HG02798 (cell line): ENCODE measurements at regions not wholly inside any gene's neighbourhood (a gene's known extent, or its start where the extent isn't known, plus 50 kb on each side); places are given as distances from the start of the nearest gene placed in this dataset.

Experiments
- ATAC-seq: cut with Tn5 transposase; IDR thresholded peaks from one replicate; pipeline ENCODE4 v1.9.1; 2021; ENCODE audit warnings: mild to moderate bottlenecking; ENCODE audit not compliant: unreplicated experiment, poor library complexity

DNA sequence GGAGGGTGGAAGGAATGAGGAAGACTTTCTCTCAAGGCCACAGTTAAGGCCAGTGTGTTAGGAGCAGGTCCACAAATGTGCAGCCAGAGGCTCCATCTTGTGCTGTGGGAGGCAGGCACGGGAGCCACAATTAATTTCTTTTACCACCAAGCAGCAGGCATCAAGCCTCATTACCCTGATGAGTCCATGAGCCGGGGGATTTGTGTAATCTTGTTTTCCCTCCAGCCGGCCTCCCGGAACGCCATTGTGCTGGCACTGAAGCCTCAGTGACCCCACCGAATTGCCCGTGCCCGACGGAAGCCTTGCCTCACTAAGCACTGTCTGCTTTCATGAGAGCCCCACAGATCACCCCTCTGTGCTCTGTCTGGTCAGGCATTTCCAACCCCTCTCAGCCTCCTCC, 154.7 kb upstream of the STX18 start:
- no peak for ATAC-seq

DNA sequence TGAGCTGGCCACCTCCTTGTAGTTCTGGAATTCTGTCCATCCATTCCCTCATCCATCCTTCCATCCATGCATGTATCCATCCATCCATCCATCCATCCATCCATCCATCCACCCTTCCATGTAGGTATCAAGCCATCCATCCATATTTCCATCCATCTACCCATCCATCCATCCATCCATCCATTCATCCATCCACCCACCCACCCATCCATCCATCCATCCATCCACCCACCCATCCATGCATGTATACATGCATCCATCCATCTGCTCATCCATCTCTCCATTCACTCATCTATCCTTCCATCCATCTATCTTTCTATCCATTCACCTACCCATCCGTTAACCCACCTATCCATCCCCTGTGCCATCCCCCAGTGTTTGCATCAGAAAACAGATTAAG, 153.6 kb upstream of the STX18 start:
- no peak for ATAC-seq

DNA sequence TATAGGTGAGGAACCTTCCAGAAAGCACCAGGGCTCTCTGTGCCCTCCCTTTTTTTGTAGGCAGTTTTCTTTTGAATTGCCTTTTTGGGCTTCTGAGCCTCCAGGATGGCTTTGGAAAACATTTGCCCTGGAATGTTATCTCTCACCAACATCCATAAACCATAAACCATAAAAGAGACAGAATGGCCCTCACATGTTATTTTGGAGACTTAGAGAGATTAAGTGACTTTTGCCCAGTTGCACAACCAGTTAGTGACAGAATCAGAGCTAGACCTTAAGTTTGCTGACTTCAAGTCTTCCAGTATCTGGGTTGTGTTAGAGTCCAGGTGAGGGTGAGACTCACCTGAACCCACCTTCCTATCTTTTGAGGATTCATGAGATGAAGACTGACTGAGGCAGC, 153.0 kb upstream of the STX18 start:
- no peak for ATAC-seq

DNA sequence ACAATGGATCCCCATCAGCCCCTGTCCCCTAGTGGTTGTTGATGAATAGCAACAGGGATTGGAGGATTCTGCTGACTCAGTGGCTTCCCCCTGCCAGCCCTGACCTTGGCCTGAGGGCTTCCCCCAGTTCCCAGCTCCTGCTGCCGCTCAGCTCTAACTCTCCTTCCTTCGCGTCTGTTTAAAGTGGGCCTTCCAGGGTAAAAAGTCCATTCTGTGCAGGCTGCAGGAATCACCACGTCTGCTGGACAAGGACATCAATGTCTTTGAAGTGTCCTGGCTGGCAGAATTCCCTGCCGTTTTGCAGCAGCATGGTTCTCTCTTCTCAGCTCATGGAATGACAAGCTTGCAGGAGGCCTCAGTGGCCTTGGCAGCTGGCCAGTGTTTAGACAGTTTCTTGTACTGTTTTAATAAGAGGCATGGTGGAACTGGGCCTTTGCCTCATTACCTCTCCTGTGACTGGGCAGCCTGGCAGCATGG, 152.5 kb upstream of the STX18 start:
- no peak for ATAC-seq

DNA sequence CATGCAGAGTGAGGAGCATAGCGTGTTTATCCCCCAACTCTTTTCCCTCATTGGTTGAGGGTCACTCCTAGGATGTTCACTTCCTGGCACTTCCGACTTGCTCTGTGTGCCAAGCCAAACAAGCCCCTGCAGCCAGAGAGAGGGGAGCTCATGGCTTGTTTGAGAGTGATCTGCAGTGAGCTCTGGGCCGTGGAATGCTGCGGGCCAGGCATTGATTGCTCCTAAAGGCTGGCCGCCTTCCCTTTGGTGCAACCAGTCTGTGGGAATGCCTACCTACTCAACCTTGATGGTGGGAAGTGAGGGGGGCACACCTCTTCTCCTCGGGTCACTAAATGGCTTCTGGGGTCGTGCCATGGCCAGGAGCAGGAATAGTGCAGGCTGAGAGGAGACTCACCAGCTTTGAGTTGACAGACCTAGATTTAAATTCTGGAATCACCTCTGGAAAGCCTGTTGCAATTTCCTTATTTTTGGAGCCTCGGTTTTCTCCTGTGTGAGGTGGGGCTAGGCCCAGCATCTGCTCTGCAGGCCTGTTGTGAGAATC, 152.0 kb upstream of the STX18 start:
- no peak for ATAC-seq

DNA sequence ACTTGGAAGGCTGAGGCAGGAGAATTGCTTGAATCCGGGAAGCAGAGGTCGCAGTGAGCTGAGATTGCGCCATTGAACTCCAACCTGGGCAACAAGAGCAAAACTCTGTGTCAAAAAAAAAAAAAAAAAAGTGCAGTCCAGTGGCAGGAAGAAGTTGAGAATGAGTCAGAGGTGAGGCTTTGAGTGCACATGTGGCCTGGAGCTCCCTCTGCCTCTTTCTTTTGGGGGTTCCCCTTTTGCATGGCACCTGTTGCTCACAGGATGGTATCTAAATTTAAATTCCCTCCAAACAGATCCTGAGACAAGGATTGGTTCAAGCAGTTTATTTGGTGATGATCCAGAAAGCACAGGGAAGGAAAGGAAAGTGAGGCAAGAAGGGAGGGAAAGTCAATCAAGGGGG, 151.4 kb upstream of the STX18 start:
- no peak for ATAC-seq

DNA sequence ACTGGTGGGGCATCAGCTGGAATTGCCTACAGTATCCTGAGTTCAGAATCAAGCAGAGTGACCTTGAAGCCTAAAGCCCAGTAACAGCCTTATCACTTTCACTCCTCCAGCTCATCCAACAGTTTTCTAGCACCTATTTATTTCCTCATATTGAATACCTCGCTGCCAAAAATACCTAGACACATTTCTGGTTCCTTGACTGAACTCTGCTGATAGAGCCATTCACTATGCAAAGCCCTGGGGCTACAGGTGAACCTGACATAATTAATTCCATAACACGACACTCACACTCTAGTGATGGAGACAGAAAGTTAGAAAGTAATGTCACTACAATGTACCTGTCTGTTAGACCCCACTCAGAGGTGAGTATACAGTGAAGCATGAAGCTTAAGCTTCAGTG, 149.0 kb upstream of the STX18 start:
- no peak for ATAC-seq

DNA sequence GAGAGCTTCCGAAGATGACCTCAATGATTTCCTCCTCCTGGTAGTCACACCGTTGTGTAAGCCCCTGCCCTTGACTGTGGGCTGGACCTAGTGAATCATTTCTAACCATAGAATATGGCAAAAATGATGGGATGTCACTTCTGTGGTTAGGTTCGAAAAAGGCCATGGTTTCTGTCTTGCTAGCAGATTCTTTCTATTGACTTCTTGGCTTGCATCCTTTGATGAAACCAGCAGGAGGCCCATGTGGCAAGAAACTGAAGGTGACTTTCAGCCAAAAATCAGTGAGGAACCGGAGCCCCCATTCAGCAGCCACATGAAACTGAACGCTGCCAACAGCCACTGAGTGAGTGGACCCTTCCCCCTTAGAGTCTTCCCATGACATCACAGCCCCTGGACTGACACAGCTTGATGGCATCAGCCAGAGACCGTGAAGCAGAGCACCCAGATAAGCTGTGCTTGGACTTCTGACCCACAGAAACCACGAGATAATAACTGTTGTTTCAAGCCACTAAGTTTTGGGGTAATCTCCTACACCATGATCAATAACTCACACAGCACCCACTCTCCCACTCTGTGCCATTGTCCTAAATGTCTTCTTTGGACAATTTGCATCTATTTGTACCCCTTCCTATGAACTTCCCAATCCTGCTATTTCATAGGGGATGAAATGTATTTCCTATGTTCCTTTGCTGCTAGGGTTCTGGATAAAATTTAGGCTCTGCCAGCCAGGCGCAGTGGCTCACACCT, 148.0 kb upstream of the STX18 start:
- peak; percentile 84 for ATAC-seq

DNA sequence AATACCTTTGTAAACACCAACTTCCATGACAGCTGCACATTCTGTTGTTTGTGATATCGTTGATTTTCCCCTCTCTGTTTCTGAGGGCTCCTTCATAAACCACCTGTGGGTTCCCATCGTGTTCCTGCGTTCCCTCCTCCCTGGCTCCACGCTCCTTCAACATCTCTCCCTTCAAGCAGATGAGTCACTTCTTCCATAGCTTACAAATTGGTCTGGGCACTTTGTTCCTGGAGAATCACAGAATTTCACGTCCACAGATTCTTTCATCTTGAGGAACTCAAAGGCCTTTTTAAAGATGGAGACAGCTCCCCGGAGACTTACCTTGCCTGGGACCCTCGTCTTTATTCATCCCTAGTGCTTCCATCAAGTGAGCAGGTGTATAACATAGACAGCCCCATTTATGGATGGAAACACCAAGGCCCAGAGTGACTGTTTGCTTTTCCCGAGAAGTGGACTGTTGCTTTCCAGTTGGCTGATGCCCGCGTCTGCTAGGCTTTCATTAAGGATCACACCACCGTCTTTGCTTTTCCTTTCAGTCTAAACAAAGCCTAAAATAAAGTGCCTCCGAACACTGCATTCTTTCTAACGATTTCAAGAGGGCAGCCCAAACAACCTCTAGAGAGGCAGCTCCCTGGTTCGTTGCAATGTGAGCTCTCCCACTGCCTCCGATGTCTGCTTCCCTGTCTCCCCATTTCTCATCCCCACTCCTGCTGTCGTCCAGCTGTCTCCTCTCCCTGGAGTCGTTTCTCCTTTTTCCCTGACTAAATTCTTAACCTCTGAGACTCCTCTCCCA, 146.3 kb upstream of the STX18 start:
- no peak for ATAC-seq

DNA sequence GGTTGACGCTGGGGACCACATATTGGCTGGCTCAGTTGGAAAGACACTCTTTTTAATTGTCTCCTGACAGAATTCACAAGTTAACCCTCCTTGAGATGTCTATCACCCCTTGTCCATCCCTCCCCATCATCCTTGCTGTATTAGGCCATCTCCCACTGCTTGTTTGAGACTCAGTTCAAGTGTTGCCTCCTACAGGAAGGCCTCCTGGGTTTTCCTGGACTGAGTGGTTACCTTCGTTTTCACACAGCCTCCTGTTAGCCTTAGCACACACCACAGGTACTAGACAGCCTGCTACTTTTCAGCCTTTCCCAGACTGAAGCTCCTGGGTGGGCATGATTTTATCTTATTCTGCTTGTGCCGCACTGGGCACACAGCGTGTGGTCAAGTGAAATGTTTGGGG, 145.3 kb upstream of the STX18 start:
- ATAC-seq, result no peak

DNA sequence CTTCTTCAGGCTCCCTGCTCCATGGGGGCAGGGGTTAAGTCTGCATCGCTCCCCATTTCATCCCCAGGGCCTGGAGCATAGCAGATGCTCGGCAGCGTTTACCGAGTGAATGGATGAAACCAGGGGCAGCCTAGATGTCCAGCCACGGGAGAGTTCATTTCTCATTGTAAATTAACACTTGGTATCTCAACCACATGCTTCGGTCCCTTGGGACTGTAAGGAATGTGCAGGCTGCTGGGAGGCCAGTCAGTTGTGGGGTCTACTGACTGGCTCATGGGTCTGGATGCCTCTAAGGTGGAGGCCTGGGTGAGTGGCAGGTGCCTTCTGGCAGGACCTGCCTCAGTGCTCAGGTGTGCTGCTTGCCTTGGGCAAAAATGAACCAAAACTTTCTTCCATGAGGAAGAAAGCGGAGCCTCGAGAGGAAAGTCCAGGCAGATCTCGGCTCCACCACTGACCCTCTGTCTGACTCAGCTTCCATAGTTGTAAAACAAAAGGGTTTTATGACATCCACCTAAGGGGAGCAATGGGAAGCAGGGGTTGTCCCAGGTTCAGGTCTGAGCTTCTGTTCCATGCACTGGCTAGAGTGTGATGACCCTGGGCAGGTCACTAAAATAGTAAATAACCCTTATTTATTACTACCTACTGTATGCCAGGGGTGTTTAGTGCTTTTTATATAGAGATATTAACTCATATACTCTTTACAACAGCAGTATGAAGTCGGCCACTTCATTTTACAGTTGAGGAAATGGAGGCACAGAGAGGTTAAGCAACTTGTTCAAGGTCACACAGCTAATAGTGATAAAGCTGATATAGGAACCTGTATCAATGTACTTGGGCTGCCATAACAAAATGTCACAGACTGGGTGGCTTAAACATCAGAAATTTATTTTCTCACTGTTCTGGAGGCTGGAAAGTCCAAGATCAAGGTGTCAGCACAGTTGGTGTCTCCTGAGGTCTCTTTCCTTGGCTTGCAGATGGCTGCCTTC, 144.3 kb upstream of the STX18 start:
- no peak for ATAC-seq

DNA sequence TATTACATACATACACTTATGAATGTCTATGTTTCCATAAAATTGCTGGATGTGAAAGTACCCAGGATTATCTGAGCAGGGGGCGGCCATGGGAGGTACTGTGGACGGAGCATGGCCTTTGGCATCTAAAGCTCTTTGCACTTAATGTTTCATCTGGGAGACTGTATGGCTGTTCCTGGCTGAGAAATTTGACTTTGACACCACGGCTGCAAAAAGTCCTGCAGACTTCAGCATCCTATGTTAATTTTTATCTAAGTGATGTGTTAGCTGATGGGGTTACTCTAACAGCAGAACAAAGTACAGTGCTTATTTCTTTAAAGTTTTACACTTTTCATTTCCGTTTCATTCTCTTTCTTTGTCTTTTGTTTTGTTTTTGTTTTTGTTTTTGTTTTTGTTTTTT, 139.8 kb upstream of the STX18 start:
- no peak for ATAC-seq

DNA sequence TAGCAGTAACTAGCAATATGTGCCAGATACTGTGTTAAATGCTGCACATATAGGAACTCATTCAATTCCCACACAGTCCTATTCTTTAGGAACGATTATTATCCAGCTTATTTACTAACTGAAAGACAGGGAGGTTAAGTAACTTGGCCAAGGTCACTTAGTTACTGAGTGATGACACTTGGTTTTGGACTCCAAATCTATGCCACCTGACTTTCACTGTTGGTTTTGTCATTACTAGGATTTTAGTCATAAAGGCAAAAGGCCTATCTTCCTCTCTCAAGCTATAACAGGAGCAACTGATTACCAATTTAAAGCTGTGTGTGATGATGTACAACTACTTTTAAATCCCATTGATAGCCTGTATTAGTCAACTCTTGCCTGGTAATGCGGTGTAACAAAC, 138.9 kb upstream of the STX18 start:
- ATAC-seq, result no peak

DNA sequence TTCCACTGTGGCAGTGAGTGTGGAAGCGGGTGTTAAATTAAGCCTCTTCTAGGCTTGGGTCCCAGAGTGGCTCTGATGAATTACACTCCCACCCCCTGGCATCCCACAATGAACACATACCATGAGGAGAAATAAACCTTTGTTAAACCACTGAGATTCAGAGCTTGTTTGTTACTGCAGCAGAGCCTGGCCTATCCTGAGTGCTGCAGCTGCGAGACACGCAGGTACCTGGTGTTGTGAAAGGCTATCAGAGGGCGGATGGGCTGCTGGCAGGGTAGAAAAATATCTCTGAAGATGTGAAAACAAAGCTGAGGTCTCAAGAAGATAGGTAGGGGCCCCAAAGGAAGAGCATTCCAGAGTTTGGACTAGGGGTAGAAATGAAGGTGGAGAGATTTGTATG, 138.4 kb upstream of the STX18 start:
- ATAC-seq, result no peak

DNA sequence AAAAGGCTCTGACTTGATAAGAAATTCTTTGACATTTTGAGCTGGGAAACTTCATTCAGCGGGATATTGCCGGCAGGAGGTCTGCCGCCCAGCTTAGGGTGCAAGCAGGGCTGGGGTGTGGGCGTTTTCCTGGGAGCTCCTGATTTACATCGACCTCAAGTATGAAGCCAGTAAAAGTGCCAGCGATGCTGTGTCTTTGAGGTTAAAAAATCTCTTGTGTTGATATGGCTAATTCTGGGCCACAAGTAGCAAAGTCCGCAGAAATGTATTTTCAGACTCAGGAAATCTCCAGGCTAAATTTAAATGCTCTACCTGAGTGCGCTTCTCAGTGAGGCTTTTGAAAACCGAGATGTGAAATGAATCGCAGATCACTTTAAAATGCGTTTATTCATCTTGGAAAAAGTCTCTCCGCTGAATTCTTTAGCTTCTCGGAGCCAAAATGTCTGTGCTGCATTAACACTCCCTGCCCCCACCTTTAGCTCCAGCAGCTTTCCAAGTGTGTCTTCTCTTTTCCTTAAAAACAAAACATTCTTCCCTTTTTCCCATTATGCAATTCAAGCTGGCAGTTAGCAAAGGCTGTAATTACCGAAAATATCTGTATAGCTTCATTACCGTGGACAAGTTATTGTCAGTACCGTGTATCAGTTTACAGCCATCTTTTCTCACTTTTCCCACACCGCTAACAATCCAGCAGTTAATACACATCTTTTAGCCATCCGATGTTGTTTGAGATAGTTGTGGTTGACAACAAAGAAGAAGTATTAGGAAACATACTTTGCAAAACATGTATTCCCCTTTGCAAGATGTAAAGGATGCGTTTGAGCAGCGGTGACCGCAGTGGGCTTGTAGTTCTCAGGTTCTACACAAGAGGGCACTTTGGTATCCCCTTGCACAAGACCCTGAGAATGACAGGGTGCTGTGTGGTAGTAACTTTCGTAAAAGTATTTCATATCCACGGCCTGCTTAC, 136.0 kb upstream of the STX18 start:
- no peak for ATAC-seq

DNA sequence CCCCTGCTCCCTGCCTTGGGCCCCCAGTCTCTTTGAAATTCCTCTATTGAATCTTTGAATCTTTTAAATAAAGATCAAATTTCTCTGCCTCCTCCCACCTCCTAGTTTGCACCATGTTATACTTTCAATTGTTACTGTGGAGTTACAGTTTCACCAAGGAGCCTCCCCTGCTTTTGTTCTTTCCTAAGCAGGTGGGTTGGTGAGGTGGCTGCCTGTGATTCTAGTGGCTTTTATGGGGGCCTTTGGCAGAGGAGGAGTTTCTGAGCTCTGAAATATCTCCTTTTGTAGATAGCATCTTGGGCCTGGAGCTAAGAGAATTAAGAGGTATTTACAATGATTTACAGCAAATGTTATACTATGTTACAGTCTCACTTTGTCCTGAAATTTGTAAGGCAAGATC, 133.8 kb upstream of the STX18 start:
- no peak for ATAC-seq

DNA sequence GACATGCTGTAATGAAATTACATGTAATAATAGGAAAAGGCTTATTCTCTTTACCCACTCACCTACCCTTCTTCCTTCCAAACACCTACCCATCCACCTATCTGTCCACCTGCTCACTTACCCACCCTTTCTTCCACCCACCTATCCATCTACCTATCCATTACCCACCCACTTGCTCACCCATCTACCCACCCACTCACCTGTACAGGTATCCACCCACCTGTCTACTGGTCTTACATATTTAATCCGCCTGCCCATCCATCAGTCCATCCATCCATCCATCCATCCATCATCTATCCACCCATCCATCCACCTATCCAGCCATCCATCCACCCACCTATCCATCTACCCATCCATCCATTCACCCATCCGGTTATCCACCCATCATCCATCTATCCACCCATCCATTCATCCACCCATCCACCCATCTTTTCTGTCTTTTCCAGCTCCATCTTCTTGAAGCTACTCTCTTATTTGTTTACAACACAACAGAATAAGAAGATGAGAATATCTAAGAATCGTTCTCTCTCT, 133.3 kb upstream of the STX18 start:
- no peak for ATAC-seq

DNA sequence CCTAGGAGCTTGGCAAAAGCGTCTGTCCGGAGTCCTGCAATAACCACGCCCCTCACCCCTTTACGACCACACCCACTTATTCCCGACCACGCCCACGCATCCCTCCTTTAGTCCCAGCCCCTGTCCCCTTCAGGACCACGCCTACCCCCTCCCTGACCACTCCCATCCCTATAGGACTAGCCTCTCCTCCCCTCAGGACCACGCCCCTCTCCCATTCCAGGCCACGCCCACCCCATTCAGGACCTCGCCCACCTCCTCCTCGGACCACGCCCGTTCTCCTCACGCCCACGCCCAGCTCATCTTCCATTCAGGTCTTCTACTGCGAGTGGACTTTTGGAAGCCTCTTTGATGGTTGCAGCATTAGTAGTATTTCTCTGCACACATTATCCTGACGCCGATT, 131.2 kb upstream of the STX18 start:
- ATAC-seq, result no peak

DNA sequence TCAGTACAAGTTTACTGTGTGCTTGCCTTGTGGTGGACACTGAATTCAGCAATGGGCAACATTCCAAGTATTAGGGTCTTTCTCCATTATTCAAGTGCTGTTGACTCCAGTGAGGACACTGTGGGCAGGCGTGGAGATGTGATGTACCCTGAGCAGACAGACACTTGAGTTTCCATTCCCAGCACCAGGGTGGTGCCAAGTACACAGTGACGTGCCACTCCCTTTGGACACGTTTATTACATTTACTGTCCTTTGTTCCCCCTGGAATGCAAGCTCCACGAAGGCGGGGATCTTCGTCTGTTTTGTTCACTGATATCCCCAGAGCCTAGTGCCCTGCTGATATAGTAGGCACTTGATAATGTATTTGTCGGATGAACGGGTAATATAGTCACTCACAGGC, 130.6 kb upstream of the STX18 start:
- no peak for ATAC-seq
